ENCODE measurements at regions not wholly inside any gene's neighbourhood (a gene's known extent, or its start where the extent isn't known, plus 50 kb on each side); places are given as distances from the start of the nearest gene placed in this dataset.
"Not testable (repeated sequence)": the region's sequence is repeated elsewhere in the genome, so short reads cannot be mapped to it uniquely, and the experiment has no call there.

GRCh38 chr10:17538941-17539340 is 78.2 kb downstream of the HACD1 start:
- no peaks in the 10 kb centered on the region for H3K36me3 Mint-ChIP-seq (ENCODE audit: low read depth)
- no peaks in the 10 kb centered on the region for H3K27me3 Mint-ChIP-seq
- H3K4me1 Mint-ChIP-seq (ENCODE audit: low read depth), result no peaks in the 10 kb centered on the region
- no peak overlapping the region for H3K27ac Mint-ChIP-seq
- intact Hi-C loops (cut with micrococcal nuclease), result no loop called here
- peaks cover 12% of the 10 kb centered on the region for H3K9me3 Mint-ChIP-seq
- H3K4me3 Mint-ChIP-seq, result no peak overlapping the region

GRCh38 chr10:17537281-17537680 is 79.9 kb downstream of the HACD1 start:
- Mint-ChIP-seq H3K27ac (no peak overlapping the region), H3K4me3 (no peak overlapping the region), H3K9me3 (peaks cover 12% of the 10 kb centered on the region), H3K27me3 (no peaks in the 10 kb centered on the region), H3K36me3 (ENCODE audit: low read depth) (no peaks in the 10 kb centered on the region), H3K4me1 (ENCODE audit: low read depth) (no peaks in the 10 kb centered on the region)
- intact Hi-C loops (cut with micrococcal nuclease), result no loop called here

- peaks cover 4% of the 10 kb centered on the region for H3K4me1 Mint-ChIP-seq (ENCODE audit: low read depth)
- H3K36me3 Mint-ChIP-seq (ENCODE audit: low read depth), result no peaks in the 10 kb centered on the region
- H3K27me3 Mint-ChIP-seq, result no peaks in the 10 kb centered on the region
- no peak overlapping the region for H3K4me3 Mint-ChIP-seq
- intact Hi-C loops (cut with micrococcal nuclease), result no loop called here
- H3K9me3 Mint-ChIP-seq, result peaks cover 12% of the 10 kb centered on the region
- H3K27ac Mint-ChIP-seq, result no peak overlapping the region
Measured at GRCh38 chr10:17536221-17536620, 81.0 kb downstream of the HACD1 start.

GRCh38 chr10:17533731-17534130 is 79.3 kb upstream of the ST8SIA6 start:
- Mint-ChIP-seq H3K27me3 (no peaks in the 10 kb centered on the region), H3K4me1 (ENCODE audit: low read depth) (peaks cover 10% of the 10 kb centered on the region), H3K27ac (peak overlapping the region; percentile 17), H3K36me3 (ENCODE audit: low read depth) (no peaks in the 10 kb centered on the region), H3K9me3 (peaks cover under 1% of the 10 kb centered on the region), H3K4me3 (no peak overlapping the region)
- intact Hi-C loops (cut with micrococcal nuclease), result no loop called here

GRCh38 chr10:17528306-17528862 is 74.0 kb upstream of the ST8SIA6 start:
- Mint-ChIP-seq H3K27me3 (no peaks in the 10 kb centered on the region), H3K9me3 (peaks cover 9% of the 10 kb centered on the region), H3K4me3 (no peak overlapping the region), H3K4me1 (ENCODE audit: low read depth) (peaks cover 36% of the 10 kb centered on the region), H3K27ac (peak overlapping the region; percentile 94), H3K36me3 (ENCODE audit: low read depth) (peaks cover 7% of the 10 kb centered on the region)
- intact Hi-C loops (cut with micrococcal nuclease), result no loop called here

GRCh38 chr10:17527514-17528146 is 73.2 kb upstream of the ST8SIA6 start:
- H3K27me3 Mint-ChIP-seq, result no peaks in the 10 kb centered on the region
- H3K9me3 Mint-ChIP-seq, result peaks cover 9% of the 10 kb centered on the region
- peaks cover 7% of the 10 kb centered on the region for H3K36me3 Mint-ChIP-seq (ENCODE audit: low read depth)
- peak overlapping the region; percentile 18 for H3K4me3 Mint-ChIP-seq
- intact Hi-C loops (cut with micrococcal nuclease), result no loop called here
- H3K27ac Mint-ChIP-seq, result peak overlapping the region; percentile 94
- H3K4me1 Mint-ChIP-seq (ENCODE audit: low read depth), result peaks cover 36% of the 10 kb centered on the region

- intact Hi-C loops (cut with micrococcal nuclease); H3K36me3 Mint-ChIP-seq (ENCODE audit: low read depth); H3K9me3 Mint-ChIP-seq; H3K4me3 Mint-ChIP-seq; H3K27me3 Mint-ChIP-seq: not testable (repeated sequence)
- H3K4me1 Mint-ChIP-seq (ENCODE audit: low read depth), result peaks cover 38% of the 10 kb centered on the region
- H3K27ac Mint-ChIP-seq, result peak overlapping the region; percentile 94
Measured at GRCh38 chr10:17526571-17526970, 72.2 kb upstream of the ST8SIA6 start.

GRCh38 chr10:17523917-17524316 is 69.5 kb upstream of the ST8SIA6 start:
- H3K4me1 Mint-ChIP-seq (ENCODE audit: low read depth), result peaks cover 35% of the 10 kb centered on the region
- H3K4me3 Mint-ChIP-seq, result no peak overlapping the region
- peaks cover 17% of the 10 kb centered on the region for H3K9me3 Mint-ChIP-seq
- peaks cover 7% of the 10 kb centered on the region for H3K36me3 Mint-ChIP-seq (ENCODE audit: low read depth)
- H3K27ac Mint-ChIP-seq, result no peak overlapping the region
- no peaks in the 10 kb centered on the region for H3K27me3 Mint-ChIP-seq
- intact Hi-C loops (cut with micrococcal nuclease), result no loop called here

GRCh38 chr10:17523246-17523753 is 68.9 kb upstream of the ST8SIA6 start:
- Mint-ChIP-seq H3K9me3 (peaks cover 18% of the 10 kb centered on the region), H3K4me3 (no peak overlapping the region), H3K27ac (no peak overlapping the region), H3K27me3 (no peaks in the 10 kb centered on the region), H3K4me1 (ENCODE audit: low read depth) (peaks cover 28% of the 10 kb centered on the region), H3K36me3 (ENCODE audit: low read depth) (peaks cover 7% of the 10 kb centered on the region)
- intact Hi-C loops (cut with micrococcal nuclease), result no loop called here

GRCh38 chr10:17522269-17522668 is 67.9 kb upstream of the ST8SIA6 start:
- H3K27me3 Mint-ChIP-seq; H3K27ac Mint-ChIP-seq; H3K4me3 Mint-ChIP-seq; intact Hi-C loops (cut with micrococcal nuclease); H3K36me3 Mint-ChIP-seq (ENCODE audit: low read depth): not testable (repeated sequence)
- Mint-ChIP-seq H3K4me1 (ENCODE audit: low read depth) (peaks cover 23% of the 10 kb centered on the region), H3K9me3 (peaks cover 18% of the 10 kb centered on the region)

GRCh38 chr10:17519457-17519856 is 65.1 kb upstream of the ST8SIA6 start:
- peaks cover 9% of the 10 kb centered on the region for H3K9me3 Mint-ChIP-seq
- peaks cover 39% of the 10 kb centered on the region for H3K4me1 Mint-ChIP-seq (ENCODE audit: low read depth)
- H3K27me3 Mint-ChIP-seq, result no peaks in the 10 kb centered on the region
- H3K36me3 Mint-ChIP-seq (ENCODE audit: low read depth), result no peaks in the 10 kb centered on the region
- H3K27ac Mint-ChIP-seq, result peak overlapping the region; percentile 58
- intact Hi-C loops (cut with micrococcal nuclease), result loop anchor here (5.0 kb wide), 1 partner anchor 63 kb away; no protein-coding TSS in a partner anchor
- H3K4me3 Mint-ChIP-seq, result no peak overlapping the region

- no peaks in the 10 kb centered on the region for H3K27me3 Mint-ChIP-seq
- H3K27ac Mint-ChIP-seq, result no peak overlapping the region
- no peaks in the 10 kb centered on the region for H3K36me3 Mint-ChIP-seq (ENCODE audit: low read depth)
- peaks cover 44% of the 10 kb centered on the region for H3K4me1 Mint-ChIP-seq (ENCODE audit: low read depth)
- peaks cover 9% of the 10 kb centered on the region for H3K9me3 Mint-ChIP-seq
- H3K4me3 Mint-ChIP-seq, result no peak overlapping the region
- intact Hi-C loops (cut with micrococcal nuclease), result loop anchor here (5.0 kb wide), 1 partner anchor 64 kb away; no protein-coding TSS in a partner anchor
Measured at GRCh38 chr10:17518338-17518737, 63.9 kb upstream of the ST8SIA6 start.

GRCh38 chr10:17516376-17516775 is 62.0 kb upstream of the ST8SIA6 start:
- H3K27ac Mint-ChIP-seq, result peak overlapping the region; percentile 36
- peaks cover 53% of the 10 kb centered on the region for H3K4me1 Mint-ChIP-seq (ENCODE audit: low read depth)
- intact Hi-C loops (cut with micrococcal nuclease), result loop anchor here (5.0 kb wide), 1 partner anchor 66 kb away; no protein-coding TSS in a partner anchor
- H3K27me3 Mint-ChIP-seq, result no peaks in the 10 kb centered on the region
- H3K9me3 Mint-ChIP-seq, result peaks cover 9% of the 10 kb centered on the region
- no peak overlapping the region for H3K4me3 Mint-ChIP-seq
- no peaks in the 10 kb centered on the region for H3K36me3 Mint-ChIP-seq (ENCODE audit: low read depth)

- peaks cover 72% of the 10 kb centered on the region for H3K4me1 Mint-ChIP-seq (ENCODE audit: low read depth)
- peak overlapping the region; percentile 85 for H3K27ac Mint-ChIP-seq
Measured at GRCh38 chr10:17512341-17513001, 58.1 kb upstream of the ST8SIA6 start.

More at GRCh38 chr10:17512341-17513001, 58.1 kb upstream of the ST8SIA6 start:
- Mint-ChIP-seq H3K36me3 (ENCODE audit: low read depth) (no peaks in the 10 kb centered on the region), H3K4me3 (no peak overlapping the region), H3K9me3 (no peaks in the 10 kb centered on the region), H3K27me3 (no peaks in the 10 kb centered on the region)
- intact Hi-C loops (cut with micrococcal nuclease), result loop anchor here (5.0 kb wide), 1 partner anchor 35 kb away; no protein-coding TSS in a partner anchor

All from dendritic cell treated with granulocyte-macrophage colony-stimulating factor and Interleukin-4, amounts not matched to agents 40 ng/mL and 50 ng/mL, for 4 days (primary cell).